Liver (tissue), 8 donors: ENCODE measurements at regions not wholly inside any gene's neighbourhood (a gene's known extent, or its start where the extent isn't known, plus 50 kb on each side); places are given as distances from the start of the nearest gene placed in this dataset.

Source experiments
- DNase-seq: peaks from one replicate; pipeline ENCODE4 v3.0.0-alpha.2; 2017; ENCODE audit warnings: low spot score
- H3K27ac ChIP-seq, 2 donors: one replicate each; pipeline ENCODE4 v1.7.0; 2013; ENCODE audit warnings: inconsistent platforms in 2 of 2, low read length in 2 of 2, control low read depth in 1 of 2, low read depth in 1 of 2, mild to moderate bottlenecking in 1 of 2
- H3K27me3 ChIP-seq, 4 donors: one replicate each; pipeline versions ENCODE4 v1.6.1 to v1.7.0; 2013; ENCODE audit warnings: low read length in 3 of 4, inconsistent platforms in 1 of 4, mild to moderate bottlenecking in 1 of 4, moderate library complexity in 1 of 4; ENCODE audit not compliant: control insufficient read depth in 4 of 4, insufficient read depth in 4 of 4
- H3K36me3 ChIP-seq, 4 donors: one replicate each; pipeline versions ENCODE4 v1.6.1 to v1.7.0; 2013; ENCODE audit warnings: low read length in 3 of 4, mild to moderate bottlenecking in 3 of 4, low read depth in 1 of 4, moderate library complexity in 1 of 4; ENCODE audit not compliant: control insufficient read depth in 4 of 4, insufficient read depth in 3 of 4
- H3K4me1 ChIP-seq, 4 donors: one replicate each; pipeline versions ENCODE4 v1.6.1 to v1.7.0; 2013; ENCODE audit warnings: low read length in 3 of 4, mild to moderate bottlenecking in 3 of 4, moderate library complexity in 1 of 4; ENCODE audit not compliant: control insufficient read depth in 4 of 4, insufficient read depth in 4 of 4
- H3K4me3 ChIP-seq, 3 donors: one replicate each; pipeline versions ENCODE4 v1.6.1 to v1.7.0; 2013; ENCODE audit warnings: low read length in 3 of 3, control low read depth in 1 of 3, low read depth in 1 of 3, mild to moderate bottlenecking in 1 of 3
- H3K9ac ChIP-seq, 2 donors: one replicate each; pipeline ENCODE4 v1.7.0; 2013; ENCODE audit warnings: low read length in 2 of 2, mild to moderate bottlenecking in 2 of 2, moderate library complexity in 2 of 2, control low read depth in 1 of 2, low read depth in 1 of 2
- H3K9me3 ChIP-seq, 4 donors: one replicate each; pipeline versions ENCODE4 v1.6.1 to v1.7.0; 2013; ENCODE audit warnings: low read length in 3 of 4; ENCODE audit not compliant: control insufficient read depth in 4 of 4
- FOXA1 ChIP-seq: IDR thresholded peaks from 2 replicates; pipeline ENCODE4 v1.6.1; 2016; ENCODE audit warnings: antibody characterized with exemption
- GABPA ChIP-seq, 2 donors: IDR thresholded peaks in 1 of 2; conservative IDR thresholded peaks in 1 of 2; 2 replicates each; pipeline ENCODE4 v1.6.1; 2016; ENCODE audit warnings: antibody characterized with exemption in 2 of 2, mild to moderate bottlenecking in 1 of 2, moderate library complexity in 1 of 2
- JUND ChIP-seq, 2 donors: IDR thresholded peaks; 2 replicates each; pipeline ENCODE4 v1.6.1; 2016; ENCODE audit warnings: antibody characterized with exemption in 2 of 2
- MAX ChIP-seq: IDR thresholded peaks from 2 replicates; pipeline ENCODE4 v1.6.1; 2016; ENCODE audit warnings: antibody characterized with exemption
- NR2F2 ChIP-seq: IDR thresholded peaks from 2 replicates; pipeline ENCODE4 v1.6.1; 2016; ENCODE audit warnings: antibody characterized with exemption
- RAD21 ChIP-seq, 2 donors: IDR thresholded peaks; 2 replicates each; pipeline ENCODE4 v1.6.1; 2016; ENCODE audit warnings: antibody characterized with exemption in 2 of 2, mild to moderate bottlenecking in 2 of 2
- REST ChIP-seq: IDR thresholded peaks from 2 replicates; pipeline ENCODE4 v1.6.1; 2016; ENCODE audit warnings: antibody characterized with exemption, mild to moderate bottlenecking
- TAF1 ChIP-seq: conservative IDR thresholded peaks from 2 replicates; pipeline ENCODE4 v1.6.1; 2016; ENCODE audit warnings: antibody characterized with exemption, mild to moderate bottlenecking
- YY1 ChIP-seq: IDR thresholded peaks from 2 replicates; pipeline ENCODE4 v1.6.1; 2016; ENCODE audit warnings: antibody characterized with exemption, mild to moderate bottlenecking
- ZBTB33 ChIP-seq: IDR thresholded peaks from 2 replicates; pipeline ENCODE4 v1.6.1; 2016; ENCODE audit warnings: antibody characterized with exemption
- WGBS: extraction: QIAGEN DNeasy Blood & Tissue Kit; methylation state at CpG from one replicate; pipeline ENCODE4 v1.1.7; 2013; 5-methylcytosine and 5-hydroxymethylcytosine counted together
- TF ChIP-seq, protein P1 (sequence below): fragments of 150-350 bp; IDR thresholded peaks from 2 replicates; pipeline ENCODE4 v1.5.1; 2017; ENCODE audit warnings: improper control_type of control experiment, low read depth, low read length; ENCODE audit not compliant: missing input control
- TF ChIP-seq, protein P2 (sequence below): IDR thresholded peaks from 2 replicates; pipeline ENCODE4 v1.6.1; 2016; ENCODE audit warnings: antibody characterized with exemption
- donor health status: healthy.
- donor health status: healthy.
- donor health status: healthy.
- donor health status: healthy.
- donor health status: healthy.

GRCh38 chr18:60070631-60071030 is 170.8 kb downstream of the PMAIP1 start:
- DNase-seq, result no peak
- TF ChIP-seq JUND (IDR thresholded peaks at IDR 0.05), result no peak
- no peak for TF ChIP-seq MAX
- no peak for TF ChIP-seq YY1
- Histone ChIP-seq H3K4me3 (no peak overlapping the region), H3K9me3 (peaks cover 0 to 5% (median 2%) of the 10 kb centered on the region in 4 donors), H3K36me3 (no peaks in the 10 kb centered on the region), H3K27ac (no peak overlapping the region), H3K4me1 (no peaks in the 10 kb centered on the region), H3K9ac (no peak overlapping the region), H3K27me3 (no peaks in the 10 kb centered on the region)
- 41% methylated on average over 3 of the region's 3 CpGs for WGBS

DNA sequence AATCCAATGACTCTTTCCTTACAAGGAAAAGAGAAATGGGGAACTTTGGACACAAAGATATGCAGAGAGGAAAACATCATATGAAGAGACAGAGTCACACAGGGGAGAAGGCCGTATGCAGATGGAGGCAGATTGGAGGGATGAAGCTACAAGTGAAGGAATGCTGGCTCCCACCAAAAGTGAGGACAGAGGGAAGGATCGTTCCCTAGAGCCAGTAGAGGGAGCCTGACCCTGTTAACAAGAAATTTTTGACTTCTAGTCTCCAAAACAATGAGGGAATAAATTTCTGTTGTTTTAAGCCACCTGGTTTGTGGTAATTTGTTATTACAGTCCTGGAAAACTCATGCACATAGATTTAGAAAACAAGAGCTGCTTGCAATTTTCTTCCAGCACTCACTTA is 169.3 kb downstream of the PMAIP1 start:
- no peak overlapping the region for H3K9ac ChIP-seq
- no peak overlapping the region for H3K4me3 ChIP-seq
- WGBS, result 51% methylated on average over 2 of the region's 2 CpGs
- H3K36me3 ChIP-seq, result no peaks in the 10 kb centered on the region
- no peak overlapping the region for H3K27ac ChIP-seq
- TF ChIP-seq, protein P1, sequence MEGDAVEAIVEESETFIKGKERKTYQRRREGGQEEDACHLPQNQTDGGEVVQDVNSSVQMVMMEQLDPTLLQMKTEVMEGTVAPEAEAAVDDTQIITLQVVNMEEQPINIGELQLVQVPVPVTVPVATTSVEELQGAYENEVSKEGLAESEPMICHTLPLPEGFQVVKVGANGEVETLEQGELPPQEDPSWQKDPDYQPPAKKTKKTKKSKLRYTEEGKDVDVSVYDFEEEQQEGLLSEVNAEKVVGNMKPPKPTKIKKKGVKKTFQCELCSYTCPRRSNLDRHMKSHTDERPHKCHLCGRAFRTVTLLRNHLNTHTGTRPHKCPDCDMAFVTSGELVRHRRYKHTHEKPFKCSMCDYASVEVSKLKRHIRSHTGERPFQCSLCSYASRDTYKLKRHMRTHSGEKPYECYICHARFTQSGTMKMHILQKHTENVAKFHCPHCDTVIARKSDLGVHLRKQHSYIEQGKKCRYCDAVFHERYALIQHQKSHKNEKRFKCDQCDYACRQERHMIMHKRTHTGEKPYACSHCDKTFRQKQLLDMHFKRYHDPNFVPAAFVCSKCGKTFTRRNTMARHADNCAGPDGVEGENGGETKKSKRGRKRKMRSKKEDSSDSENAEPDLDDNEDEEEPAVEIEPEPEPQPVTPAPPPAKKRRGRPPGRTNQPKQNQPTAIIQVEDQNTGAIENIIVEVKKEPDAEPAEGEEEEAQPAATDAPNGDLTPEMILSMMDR, result no peak
- TF ChIP-seq, protein P2, sequence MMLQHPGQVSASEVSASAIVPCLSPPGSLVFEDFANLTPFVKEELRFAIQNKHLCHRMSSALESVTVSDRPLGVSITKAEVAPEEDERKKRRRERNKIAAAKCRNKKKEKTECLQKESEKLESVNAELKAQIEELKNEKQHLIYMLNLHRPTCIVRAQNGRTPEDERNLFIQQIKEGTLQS, result no peak
- TF ChIP-seq REST (no peak), ZBTB33 (no peak), NR2F2 (no peak), FOXA1 (no peak), RAD21 (IDR thresholded peaks at IDR 0.05) (no peak), GABPA (IDR thresholded peaks at IDR 0.05 in 1 of 2, conservative IDR thresholded peaks at IDR 0.05 in 1 of 2) (no peak), YY1 (no peak), MAX (no peak), TAF1 (no peak)
- H3K27me3 ChIP-seq, result no peaks in the 10 kb centered on the region
- DNase-seq, result no peak
- H3K4me1 ChIP-seq, result no peaks in the 10 kb centered on the region
- peaks cover 0 to 2% (median 1%) of the 10 kb centered on the region in 4 donors for H3K9me3 ChIP-seq
